ENCODE measurements at regions not wholly inside any gene's neighbourhood (a gene's known extent, or its start where the extent isn't known, plus 50 kb on each side); places are given as distances from the start of the nearest gene placed in this dataset.

DNA sequence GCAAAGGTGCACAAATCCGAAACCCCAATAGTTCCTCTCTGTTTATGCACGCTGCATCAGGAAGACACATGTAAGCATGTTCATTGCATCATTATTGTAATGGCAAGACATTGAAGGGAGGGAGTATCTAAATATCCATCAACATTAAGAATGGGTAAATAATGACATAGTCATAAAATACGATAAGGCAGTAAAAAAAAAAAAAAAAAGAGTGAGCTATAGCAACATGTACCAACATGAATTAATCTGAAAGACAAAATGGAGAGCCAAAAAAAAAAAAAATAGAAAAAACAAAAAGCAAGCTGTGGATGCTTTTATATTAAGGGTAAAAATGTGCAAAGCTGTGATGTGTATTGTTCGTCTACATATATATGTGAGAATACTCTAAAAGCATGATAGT lies 70.2 kb upstream of the ABLIM1 start:
- TF ChIP-seq POLR2AphosphoS5 (IDR thresholded peaks at IDR 0.05; ENCODE audit: low read depth, low read length) (no peak), EZH2 (IDR thresholded peaks at IDR 0.05; ENCODE audit: low read depth, low read length, severe bottlenecking) (no peak), RAD21 (IDR thresholded peaks at IDR 0.05 in 1 of 2, conservative IDR thresholded peaks at IDR 0.05 in 1 of 2; ENCODE audit: low read depth in 2 of 2, low read length in 2 of 2) (no peak), SP2 (IDR thresholded peaks at IDR 0.05; ENCODE audit: low read length) (no peak), JUND (IDR thresholded peaks at IDR 0.05; ENCODE audit: low read length) (no peak), YY1 (IDR thresholded peaks at IDR 0.05; ENCODE audit: low read depth, low read length) (no peak), GTF2F1 (IDR thresholded peaks at IDR 0.05; ENCODE audit: borderline replicate concordance, low read depth, low read length) (no peak), POLR2A (IDR thresholded peaks at IDR 0.05; ENCODE audit: control extremely low read depth in 1 of 2, low read depth in 2 of 2, low read length in 2 of 2) (no peak)
- TF ChIP-seq, protein P1, sequence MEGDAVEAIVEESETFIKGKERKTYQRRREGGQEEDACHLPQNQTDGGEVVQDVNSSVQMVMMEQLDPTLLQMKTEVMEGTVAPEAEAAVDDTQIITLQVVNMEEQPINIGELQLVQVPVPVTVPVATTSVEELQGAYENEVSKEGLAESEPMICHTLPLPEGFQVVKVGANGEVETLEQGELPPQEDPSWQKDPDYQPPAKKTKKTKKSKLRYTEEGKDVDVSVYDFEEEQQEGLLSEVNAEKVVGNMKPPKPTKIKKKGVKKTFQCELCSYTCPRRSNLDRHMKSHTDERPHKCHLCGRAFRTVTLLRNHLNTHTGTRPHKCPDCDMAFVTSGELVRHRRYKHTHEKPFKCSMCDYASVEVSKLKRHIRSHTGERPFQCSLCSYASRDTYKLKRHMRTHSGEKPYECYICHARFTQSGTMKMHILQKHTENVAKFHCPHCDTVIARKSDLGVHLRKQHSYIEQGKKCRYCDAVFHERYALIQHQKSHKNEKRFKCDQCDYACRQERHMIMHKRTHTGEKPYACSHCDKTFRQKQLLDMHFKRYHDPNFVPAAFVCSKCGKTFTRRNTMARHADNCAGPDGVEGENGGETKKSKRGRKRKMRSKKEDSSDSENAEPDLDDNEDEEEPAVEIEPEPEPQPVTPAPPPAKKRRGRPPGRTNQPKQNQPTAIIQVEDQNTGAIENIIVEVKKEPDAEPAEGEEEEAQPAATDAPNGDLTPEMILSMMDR (IDR thresholded peaks at IDR 0.05; ENCODE audit: control extremely low read depth in 1 of 3, insufficient read depth in 1 of 3, low read depth in 1 of 3, low read length in 3 of 3), result no peak
